ENCODE measurements at regions not wholly inside any gene's neighbourhood (a gene's known extent, or its start where the extent isn't known, plus 50 kb on each side); places are given as distances from the start of the nearest gene placed in this dataset.

DNA sequence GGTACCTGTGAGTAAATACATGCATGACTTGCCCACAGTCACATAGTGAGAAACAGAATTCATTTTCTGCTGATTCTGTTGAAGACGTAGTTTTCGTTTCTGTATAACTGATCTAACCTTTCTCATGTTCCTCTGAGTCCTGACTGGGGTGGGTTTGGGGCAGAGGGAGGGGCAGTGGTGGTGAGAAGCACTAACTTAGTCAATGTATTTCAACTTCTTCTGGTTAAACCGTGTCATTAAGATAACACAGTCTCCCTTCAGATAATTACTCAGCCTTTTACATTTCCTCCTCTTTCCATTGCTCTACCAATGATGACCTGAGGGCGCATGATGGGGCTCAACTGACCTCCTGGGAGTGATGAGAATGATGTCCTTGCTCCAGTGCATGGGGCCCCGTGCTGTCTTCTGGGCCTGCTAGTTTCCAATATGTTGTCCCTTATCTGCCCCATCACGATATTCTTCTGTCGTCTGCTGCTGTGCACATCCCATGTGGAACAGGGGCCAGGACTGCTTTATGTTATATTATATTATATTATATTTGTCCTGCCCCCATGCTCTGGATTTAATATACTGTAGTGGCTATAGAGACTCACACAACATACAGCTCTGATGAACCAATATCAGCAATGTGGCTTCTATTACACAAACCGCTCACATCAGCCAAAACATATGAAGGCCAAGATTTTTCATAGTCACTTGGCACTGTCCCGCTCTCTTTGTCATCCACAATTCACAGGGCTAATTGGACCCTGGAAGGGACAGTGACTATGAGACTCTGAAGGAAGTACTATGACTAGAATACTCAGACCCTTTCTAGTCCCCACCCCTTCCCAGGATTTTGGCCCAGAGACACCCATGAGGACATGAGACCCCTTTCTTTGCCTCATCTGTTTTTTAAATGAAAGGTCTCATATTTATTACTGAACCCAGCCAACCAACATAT, 407.1 kb upstream of the MCTP2 start:
- TF ChIP-seq, protein P1, sequence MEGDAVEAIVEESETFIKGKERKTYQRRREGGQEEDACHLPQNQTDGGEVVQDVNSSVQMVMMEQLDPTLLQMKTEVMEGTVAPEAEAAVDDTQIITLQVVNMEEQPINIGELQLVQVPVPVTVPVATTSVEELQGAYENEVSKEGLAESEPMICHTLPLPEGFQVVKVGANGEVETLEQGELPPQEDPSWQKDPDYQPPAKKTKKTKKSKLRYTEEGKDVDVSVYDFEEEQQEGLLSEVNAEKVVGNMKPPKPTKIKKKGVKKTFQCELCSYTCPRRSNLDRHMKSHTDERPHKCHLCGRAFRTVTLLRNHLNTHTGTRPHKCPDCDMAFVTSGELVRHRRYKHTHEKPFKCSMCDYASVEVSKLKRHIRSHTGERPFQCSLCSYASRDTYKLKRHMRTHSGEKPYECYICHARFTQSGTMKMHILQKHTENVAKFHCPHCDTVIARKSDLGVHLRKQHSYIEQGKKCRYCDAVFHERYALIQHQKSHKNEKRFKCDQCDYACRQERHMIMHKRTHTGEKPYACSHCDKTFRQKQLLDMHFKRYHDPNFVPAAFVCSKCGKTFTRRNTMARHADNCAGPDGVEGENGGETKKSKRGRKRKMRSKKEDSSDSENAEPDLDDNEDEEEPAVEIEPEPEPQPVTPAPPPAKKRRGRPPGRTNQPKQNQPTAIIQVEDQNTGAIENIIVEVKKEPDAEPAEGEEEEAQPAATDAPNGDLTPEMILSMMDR (conservative IDR thresholded peaks at IDR 0.05; ENCODE audit: low read length): no peak
- no peak for TF ChIP-seq EZH2phosphoT487 (IDR thresholded peaks at IDR 0.05; ENCODE audit: borderline replicate concordance)

Data from Loucy (cell line).